Hematopoietic multipotent progenitor cell treated with erythropoietin and hydrocortisone succinate and interleukin-3 and kit ligand, for 8 days (in vitro differentiated cells): ENCODE measurements at regions not wholly inside any gene's neighbourhood (a gene's known extent, or its start where the extent isn't known, plus 50 kb on each side); places are given as distances from the start of the nearest gene placed in this dataset.

Source experiments
- DNase-seq: peaks from one replicate; pipeline ENCODE4 v3.0.0-alpha.2; 2015

DNA sequence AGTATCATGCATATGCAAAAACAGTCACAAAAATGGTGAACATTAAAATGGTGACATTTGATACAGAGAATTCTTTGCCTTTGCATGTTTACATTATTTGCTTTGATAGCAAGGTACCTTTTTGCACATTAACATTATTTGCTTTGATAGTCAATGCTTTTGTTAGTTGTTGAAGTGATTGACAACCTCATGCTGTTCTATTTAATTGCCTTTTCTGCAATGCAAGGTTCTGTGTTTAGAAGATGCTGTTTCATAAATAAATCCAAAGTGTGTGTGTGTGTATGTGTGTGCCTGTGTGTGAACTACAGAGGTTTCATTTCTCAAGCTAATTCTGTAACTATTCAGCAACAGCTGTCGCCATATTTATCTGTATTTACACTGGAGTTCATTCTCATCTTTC is 668.7 kb downstream of the NR2F1-AS1 start:
- no peak for DNase-seq

DNA sequence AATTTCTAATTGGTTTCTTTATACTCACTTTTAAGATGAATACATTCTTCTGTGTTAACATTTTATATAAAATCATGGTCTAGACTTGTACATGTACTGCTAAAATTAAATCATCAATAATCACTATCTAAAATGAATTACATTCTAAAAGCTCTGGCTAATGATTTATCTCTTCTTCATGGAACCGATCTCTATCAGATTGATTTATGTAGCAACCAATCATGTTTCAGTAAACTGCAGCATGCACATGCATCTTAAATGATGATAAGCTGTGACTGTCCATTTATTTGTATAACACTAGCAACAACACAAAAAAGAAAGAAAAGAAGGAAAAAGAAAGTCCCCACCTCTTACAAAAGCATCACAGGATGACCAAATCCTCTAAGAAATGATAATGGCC is 669.2 kb downstream of the NR2F1-AS1 start:
- DNase-seq = no peak

- no peak for DNase-seq
Measured at GRCh38 chr5:92911293-92911692, 669.7 kb downstream of the NR2F1-AS1 start.

- DNase-seq = no peak
Measured at GRCh38 chr5:92909602-92909962, 671.4 kb downstream of the NR2F1-AS1 start.

DNA sequence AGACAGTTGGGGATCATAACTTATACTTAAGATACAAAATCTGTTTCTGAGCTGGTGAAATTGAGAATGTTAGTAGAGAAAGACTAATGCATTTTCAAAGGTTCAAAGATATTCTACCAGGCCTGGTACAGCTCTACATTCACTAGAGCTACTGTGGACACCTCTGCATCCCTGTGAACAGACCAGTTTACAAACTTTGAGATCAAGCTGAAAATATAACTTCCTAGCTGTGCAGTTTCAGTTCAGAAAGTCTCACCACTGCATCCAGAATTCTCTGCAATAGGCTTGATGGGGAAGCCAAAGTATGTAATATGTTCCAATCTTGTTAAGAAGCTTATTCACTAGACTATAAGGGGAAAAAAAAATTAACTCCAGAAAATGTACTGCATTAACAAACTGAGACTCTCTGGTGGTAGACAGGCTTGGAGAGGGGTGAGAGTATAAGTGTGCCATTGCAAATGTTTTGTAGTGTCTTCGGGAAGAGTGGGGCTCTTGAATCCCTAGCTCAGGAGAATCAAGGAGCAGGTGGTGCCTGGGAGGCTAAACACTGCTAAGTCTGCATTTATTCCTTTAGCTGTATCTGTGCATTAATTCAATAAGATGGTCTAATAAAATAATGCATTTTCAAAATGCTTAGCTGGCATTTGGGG is 671.9 kb downstream of the NR2F1-AS1 start:
- no peak for DNase-seq

DNA sequence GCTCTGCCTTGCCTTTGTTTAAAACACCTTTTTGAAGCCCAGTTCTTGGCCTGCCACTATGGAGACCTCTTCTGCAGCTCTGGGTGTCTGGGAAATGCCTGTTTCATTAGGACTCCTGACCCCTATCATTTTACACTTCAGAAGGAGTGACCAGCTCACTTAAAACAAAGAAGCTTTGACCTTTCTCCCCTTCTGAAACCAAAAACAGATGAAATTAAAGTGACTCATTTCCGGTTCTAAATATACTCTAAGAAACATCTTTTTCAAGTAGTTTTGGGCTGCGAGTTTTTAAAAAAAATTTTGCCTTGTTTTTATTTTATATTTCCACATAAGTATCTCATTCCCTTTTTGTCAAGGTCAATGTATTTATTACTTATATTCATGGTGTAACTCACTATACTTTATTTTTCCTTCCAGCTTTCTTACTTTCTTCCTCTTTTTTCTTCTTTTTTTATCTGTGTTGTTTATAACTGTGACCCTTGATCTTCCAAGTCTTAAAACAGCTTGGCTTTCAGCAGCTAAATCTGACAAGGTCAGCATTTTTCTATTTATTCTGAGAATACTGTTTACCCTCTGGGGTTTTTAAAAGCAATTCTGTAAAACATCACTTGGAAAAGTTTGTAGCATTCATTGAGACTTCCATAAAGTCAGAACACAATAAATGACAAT is 672.9 kb downstream of the NR2F1-AS1 start:
- DNase-seq = no peak

GRCh38 chr5:92906798-92907376 is 674.1 kb downstream of the NR2F1-AS1 start:
- no peak for DNase-seq

- no peak for DNase-seq
Measured at GRCh38 chr5:92904021-92904420, 677.0 kb downstream of the NR2F1-AS1 start.

DNA sequence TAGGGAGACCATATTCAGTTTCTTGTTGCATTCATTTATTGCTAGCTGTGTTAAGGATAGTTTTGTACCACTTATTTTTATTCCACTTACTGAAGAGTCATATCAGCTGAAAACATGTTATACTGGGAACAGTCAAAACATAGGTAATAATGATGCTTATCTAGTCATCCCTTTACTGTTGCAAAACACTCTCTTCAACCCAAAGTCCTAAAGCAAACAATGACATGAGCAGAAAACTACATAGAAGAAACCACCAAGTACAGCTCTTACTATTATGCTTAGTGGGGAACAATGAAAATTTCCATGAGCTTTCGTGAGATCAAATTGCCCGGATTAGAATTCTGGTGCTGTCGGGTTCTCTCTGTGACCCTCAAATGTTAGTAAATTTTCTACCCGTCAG is 681.4 kb downstream of the NR2F1-AS1 start:
- DNase-seq = no peak

GRCh38 chr5:92896722-92897121 is 684.3 kb downstream of the NR2F1-AS1 start:
- no peak for DNase-seq

DNA sequence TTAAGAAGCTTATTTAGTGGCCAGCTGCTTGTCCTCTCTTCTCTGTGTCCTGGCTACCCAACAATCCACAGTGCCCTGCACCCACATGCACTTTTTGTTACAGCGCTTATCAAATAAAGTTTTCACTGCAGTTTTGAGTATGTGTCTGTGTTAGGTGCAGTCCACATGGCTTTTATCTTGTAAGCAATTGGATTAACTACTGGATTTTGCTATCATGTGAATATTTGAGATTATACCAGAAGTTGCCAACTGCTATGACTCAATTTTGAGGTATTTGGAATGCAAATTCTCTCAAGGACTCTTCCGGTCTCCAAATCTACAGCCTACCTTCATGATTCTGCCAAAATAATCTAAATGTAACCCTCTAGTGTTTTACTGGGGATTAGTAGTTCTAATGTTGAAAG is 690.2 kb downstream of the NR2F1-AS1 start:
- no peak for DNase-seq

DNA sequence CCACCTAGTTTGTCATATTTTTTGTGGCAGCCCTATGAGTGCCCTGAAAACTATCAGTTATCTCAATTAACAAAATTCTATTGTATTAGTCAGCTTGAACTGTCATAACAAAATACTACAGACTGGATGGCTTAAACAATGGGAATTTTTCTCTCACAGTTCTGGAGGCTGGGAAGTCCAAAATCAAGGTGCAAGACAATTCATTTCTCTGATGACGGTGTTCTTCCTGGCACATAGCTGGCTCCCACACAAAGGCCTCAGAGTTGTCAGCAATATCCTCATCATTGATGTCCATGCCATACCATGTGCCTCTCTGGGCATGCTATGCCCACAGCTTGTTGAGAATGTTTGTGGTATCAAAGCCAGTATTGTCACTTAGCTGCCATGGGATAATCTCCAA is 691.9 kb downstream of the NR2F1-AS1 start:
- DNase-seq = no peak

DNA sequence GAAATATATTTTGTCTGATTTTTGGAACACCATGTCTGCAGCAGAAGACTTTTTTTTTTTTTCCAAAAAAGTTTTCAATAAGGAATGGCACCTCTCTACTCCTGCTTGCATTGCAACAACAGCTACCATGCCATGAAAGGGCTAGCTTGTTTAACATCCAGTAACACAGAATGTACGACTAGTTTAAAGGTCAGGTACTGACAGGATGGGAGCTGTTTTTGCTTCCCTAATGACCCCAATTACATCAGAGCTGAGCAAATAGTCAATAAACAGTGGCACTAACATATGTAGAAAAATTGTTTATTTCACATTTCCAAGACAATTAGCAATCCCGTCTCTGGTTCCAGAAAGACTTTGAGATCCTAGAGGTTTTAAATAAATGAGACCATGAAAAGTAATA is 693.8 kb downstream of the NR2F1-AS1 start:
- DNase-seq = no peak

- DNase-seq = no peak
Measured at GRCh38 chr5:92886751-92887150, 694.3 kb downstream of the NR2F1-AS1 start.

DNA sequence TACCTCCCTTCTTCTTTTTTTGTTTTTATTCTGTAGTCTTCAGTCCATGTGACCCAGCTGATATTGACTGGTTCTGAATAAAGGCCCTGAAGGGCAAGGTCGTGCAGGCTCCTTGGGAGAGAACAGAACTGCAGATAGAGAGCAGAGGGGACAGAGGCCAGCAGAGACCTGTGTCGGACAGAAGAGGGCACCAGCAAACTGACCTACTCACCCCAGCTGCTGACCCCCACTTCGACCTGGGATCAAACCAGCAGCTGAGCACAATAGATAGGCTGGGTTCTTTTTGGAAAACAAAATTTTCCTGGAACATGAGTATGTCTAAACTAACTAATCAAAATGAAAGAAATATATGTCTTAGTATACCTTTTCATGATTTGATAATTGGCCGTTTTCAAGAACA is 695.1 kb downstream of the NR2F1-AS1 start:
- DNase-seq = no peak

GRCh38 chr5:92884469-92884868 is 696.5 kb downstream of the NR2F1-AS1 start:
- DNase-seq = no peak

DNA sequence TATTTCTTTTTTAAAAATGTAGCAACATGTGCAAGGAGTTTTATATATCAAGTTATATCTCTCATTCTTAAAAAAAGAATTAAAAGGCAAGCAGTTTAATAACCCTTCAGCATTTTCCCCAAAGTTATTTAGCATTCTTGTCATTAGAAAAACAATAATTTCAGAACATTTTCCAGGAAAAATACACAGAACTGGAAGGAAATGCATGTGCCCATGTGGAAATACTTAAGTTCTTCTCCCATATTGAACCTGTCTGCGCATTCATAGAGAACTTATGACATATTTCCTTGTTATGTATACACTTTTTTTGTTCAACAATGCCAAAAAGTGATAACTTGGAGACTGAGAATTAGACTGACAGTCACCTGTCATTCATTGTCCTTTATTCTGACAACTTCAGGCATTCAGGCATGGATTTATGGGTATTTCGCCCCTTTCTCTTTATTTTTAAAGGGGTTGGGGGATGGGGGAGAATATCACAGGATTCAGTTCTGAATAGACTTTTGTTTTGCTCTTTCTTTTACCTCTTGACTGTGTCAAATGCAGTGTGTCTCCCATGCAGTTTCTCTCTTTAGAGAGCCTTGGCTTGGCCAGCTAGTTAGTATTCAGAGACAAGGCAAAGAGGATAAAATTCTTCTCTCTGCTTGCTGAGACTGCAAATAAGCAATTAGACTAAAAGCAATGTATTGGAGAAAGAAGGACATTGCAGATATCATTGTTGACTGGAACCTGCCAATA is 701.0 kb downstream of the NR2F1-AS1 start:
- DNase-seq = no peak

DNA sequence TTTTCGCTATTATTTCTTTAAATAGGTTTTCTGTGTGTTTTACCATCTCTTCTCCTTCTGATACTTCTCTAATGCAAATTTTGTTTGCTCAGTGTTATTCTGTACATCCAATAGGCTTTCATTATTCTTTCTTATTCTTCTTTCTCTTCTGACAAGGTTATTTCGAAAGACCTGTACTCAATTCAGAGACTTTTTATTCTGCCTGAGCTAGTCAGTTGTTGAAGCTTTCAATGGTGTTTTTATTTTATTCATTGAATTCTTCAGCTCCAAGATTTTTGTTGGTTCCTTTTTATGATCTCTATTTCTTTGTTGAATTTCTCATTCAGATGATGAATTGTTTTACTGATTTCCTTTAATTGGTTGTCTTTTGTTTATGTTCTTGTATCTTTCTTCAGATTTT is 706.2 kb downstream of the NR2F1-AS1 start:
- no peak for DNase-seq

DNA sequence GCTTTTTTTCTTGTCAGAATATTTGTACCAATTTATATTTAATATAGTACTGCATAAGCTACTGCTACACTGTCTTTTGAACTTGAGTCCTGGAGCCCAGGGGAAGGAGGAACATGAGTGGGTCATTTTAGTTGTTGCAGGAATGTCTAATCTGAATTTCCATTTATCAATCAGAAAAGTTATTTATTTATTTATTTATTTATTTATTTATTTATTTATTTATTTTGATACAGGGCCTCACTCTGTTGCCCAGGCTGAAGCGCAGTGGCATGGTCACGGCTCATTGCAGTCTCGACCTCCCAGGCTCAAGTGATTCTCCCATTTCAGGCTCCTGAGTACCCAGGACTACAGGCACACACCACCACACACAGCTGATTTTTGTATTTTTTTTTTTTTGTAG is 712.6 kb downstream of the NR2F1-AS1 start:
- DNase-seq = no peak

- DNase-seq = no peak
Measured at GRCh38 chr5:92864591-92864990, 716.4 kb downstream of the NR2F1-AS1 start.

GRCh38 chr5:92863666-92864065 is 717.4 kb downstream of the NR2F1-AS1 start:
- no peak for DNase-seq

- no peak for DNase-seq
Measured at GRCh38 chr5:92861531-92862285, 719.3 kb downstream of the NR2F1-AS1 start.

GRCh38 chr5:92860061-92860460 is 721.0 kb downstream of the NR2F1-AS1 start:
- DNase-seq = no peak
